ENCODE measurements at regions not wholly inside any gene's neighbourhood (a gene's known extent, or its start where the extent isn't known, plus 50 kb on each side); places are given as distances from the start of the nearest gene placed in this dataset.

DNA sequence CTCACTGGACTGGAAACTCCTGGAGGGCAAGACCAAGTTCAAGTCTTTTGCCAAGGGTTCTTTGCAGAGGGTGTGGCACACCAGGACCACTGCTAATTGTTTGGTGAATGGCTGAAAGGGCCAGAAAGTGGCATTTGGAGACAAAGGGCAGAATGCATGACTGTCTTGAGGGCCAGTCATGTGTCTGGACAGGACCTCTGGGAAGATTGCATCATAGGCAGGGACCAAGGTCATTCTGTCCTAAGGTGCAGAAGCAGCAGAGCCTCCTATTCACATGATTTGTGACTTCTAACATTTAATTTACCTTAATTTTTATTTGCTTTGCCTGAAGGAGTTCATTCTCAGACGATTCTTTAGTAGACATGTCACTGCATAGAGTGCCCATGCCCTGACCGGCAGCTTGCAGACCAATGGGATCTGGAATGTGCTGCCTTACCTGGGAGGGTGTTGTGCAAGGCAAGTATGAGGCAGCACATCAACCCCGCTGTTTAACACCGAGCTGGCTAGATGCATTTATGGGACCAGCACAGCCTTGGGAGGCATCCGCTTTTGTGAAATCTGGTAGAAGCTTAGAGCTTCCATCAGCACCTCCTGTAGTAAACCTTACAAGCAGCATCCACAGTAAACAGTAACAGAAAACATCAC lies 62.3 kb upstream of the MAF start:
- Mint-ChIP-seq H3K36me3 (ENCODE audit: low read depth, unreplicated experiment) (no peaks in the 10 kb centered on the region), H3K4me3 (ENCODE audit: unreplicated experiment) (no peak overlapping the region), H3K4me1 (ENCODE audit: unreplicated experiment) (peaks cover 5% of the 10 kb centered on the region), H3K27ac (ENCODE audit: unreplicated experiment) (no peak overlapping the region), H3K9me3 (ENCODE audit: unreplicated experiment) (no peaks in the 10 kb centered on the region), H3K27me3 (ENCODE audit: unreplicated experiment) (no peaks in the 10 kb centered on the region)
- no peak for TF ChIP-seq CTCF (IDR thresholded peaks at IDR 0.05; ENCODE audit: unreplicated experiment)
- DNase-seq (ENCODE audit: low spot score), result no peak

- no peak overlapping the region for H3K4me3 Mint-ChIP-seq (ENCODE audit: unreplicated experiment)
- no peak overlapping the region for H3K27ac Mint-ChIP-seq (ENCODE audit: unreplicated experiment)
- no peak for TF ChIP-seq CTCF (IDR thresholded peaks at IDR 0.05; ENCODE audit: unreplicated experiment)
- no peaks in the 10 kb centered on the region for H3K9me3 Mint-ChIP-seq (ENCODE audit: unreplicated experiment)
- H3K27me3 Mint-ChIP-seq (ENCODE audit: unreplicated experiment), result no peaks in the 10 kb centered on the region
- DNase-seq (ENCODE audit: low spot score), result no peak
- peaks cover 5% of the 10 kb centered on the region for H3K4me1 Mint-ChIP-seq (ENCODE audit: unreplicated experiment)
- H3K36me3 Mint-ChIP-seq (ENCODE audit: low read depth, unreplicated experiment), result no peaks in the 10 kb centered on the region
These were observed 61.6 kb upstream of the MAF start for GRCh38 chr16:79662122-79662521.

DNA sequence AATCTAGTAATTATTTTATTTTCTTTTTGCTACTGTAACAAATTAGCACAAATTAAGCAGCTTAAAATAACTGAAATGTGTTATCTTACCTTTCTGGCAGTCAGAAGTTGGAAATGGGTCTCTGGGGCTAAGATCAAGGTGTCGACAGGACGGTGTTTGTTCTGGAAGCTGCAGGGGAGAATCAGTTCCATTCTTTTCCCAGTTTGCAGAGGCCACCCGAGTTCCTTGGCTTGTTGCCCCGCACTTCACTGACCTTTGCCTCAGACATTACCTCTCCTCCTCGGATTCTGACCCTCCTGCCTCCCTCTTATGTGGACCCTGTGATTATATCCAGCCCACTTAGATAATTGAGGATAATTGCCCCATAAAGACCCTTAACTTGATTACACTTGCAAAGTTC lies 61.0 kb upstream of the MAF start:
- TF ChIP-seq CTCF (IDR thresholded peaks at IDR 0.05; ENCODE audit: unreplicated experiment), result no peak
- Mint-ChIP-seq H3K27me3 (ENCODE audit: unreplicated experiment) (no peaks in the 10 kb centered on the region), H3K36me3 (ENCODE audit: low read depth, unreplicated experiment) (no peaks in the 10 kb centered on the region), H3K4me1 (ENCODE audit: unreplicated experiment) (peaks cover 5% of the 10 kb centered on the region), H3K4me3 (ENCODE audit: unreplicated experiment) (no peak overlapping the region), H3K9me3 (ENCODE audit: unreplicated experiment) (no peaks in the 10 kb centered on the region), H3K27ac (ENCODE audit: unreplicated experiment) (no peak overlapping the region)
- DNase-seq (ENCODE audit: low spot score), result no peak

- Mint-ChIP-seq H3K9me3 (ENCODE audit: unreplicated experiment) (no peaks in the 10 kb centered on the region), H3K27ac (ENCODE audit: unreplicated experiment) (no peak overlapping the region), H3K36me3 (ENCODE audit: low read depth, unreplicated experiment) (no peaks in the 10 kb centered on the region), H3K4me1 (ENCODE audit: unreplicated experiment) (no peaks in the 10 kb centered on the region), H3K4me3 (ENCODE audit: unreplicated experiment) (no peak overlapping the region), H3K27me3 (ENCODE audit: unreplicated experiment) (no peaks in the 10 kb centered on the region)
- DNase-seq (ENCODE audit: low spot score), result no peak
- no peak for TF ChIP-seq CTCF (IDR thresholded peaks at IDR 0.05; ENCODE audit: unreplicated experiment)
These were observed 58.8 kb upstream of the MAF start for GRCh38 chr16:79659344-79659743.

DNA sequence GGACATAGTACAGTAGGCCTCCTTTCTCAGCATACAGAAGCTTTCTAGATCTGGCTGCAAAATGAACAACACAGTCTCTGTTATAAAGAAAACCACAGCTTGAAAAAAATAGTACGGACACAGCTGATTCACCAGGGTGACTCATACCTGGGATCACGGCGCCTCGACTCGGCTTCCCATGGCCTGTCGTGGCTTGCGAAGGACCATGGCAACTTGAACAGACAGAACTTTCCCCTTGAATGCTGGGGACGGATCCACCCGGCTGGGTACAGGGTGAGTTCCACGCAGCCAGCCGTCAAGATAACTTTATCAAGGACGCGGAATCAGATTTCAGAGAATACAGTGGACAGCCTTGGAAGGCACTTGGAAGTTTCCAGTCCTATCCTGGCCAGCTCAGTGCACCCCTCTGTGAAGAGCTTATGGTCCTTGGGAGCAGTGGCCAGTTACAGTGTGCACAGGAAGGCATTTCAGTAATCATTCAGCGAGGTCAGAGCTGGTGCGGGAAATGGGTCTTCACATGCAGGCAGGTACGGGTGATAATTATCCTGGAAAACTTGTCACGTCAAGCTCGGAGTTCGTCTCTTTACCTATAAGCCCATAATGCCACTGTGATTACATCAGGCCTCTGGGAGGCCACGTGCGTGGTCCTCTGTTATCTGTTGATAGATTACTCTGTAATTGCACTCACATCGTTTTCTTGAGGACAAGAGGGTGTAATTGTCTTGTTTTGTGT lies 57.9 kb upstream of the MAF start:
- TF ChIP-seq CTCF (IDR thresholded peaks at IDR 0.05; ENCODE audit: unreplicated experiment), result no peak
- Mint-ChIP-seq H3K4me3 (ENCODE audit: unreplicated experiment) (no peak overlapping the region), H3K4me1 (ENCODE audit: unreplicated experiment) (no peaks in the 10 kb centered on the region), H3K27ac (ENCODE audit: unreplicated experiment) (no peak overlapping the region), H3K9me3 (ENCODE audit: unreplicated experiment) (no peaks in the 10 kb centered on the region), H3K36me3 (ENCODE audit: low read depth, unreplicated experiment) (no peaks in the 10 kb centered on the region), H3K27me3 (ENCODE audit: unreplicated experiment) (no peaks in the 10 kb centered on the region)
- DNase-seq (ENCODE audit: low spot score), result no peak

Data from endothelial cell (in vitro differentiated cells).